ENCODE measurements at regions not wholly inside any gene's neighbourhood (a gene's known extent, or its start where the extent isn't known, plus 50 kb on each side); places are given as distances from the start of the nearest gene placed in this dataset.

DNA sequence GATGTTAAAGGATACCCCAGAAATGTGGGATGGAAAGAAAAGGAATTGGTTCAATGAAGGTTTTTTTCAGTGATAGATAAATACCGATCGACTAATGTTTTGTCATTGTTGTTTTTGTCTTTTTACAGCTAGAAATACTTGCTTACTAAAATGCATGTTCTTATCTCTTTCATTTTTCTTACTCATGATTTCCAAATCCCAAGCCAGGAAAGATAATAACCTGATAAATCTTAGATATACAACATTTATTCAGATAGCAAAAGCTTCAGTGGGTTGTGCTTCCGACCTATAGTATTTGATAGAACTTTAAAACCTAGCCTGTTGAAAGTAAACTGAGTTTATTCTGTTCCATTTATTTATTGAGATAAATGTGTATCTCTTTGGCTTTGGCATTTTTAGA is 187.5 kb downstream of the EDN1 start:
- Mint-ChIP-seq H3K4me3 (ENCODE audit: unreplicated experiment) (no peak overlapping the region), H3K36me3 (ENCODE audit: insufficient read depth, unreplicated experiment) (peaks cover 6% of the 10 kb centered on the region), H3K4me1 (ENCODE audit: insufficient read depth, unreplicated experiment) (peaks cover 25% of the 10 kb centered on the region), H3K27ac (ENCODE audit: low read depth, unreplicated experiment) (no peak overlapping the region), H3K27me3 (ENCODE audit: insufficient read depth, unreplicated experiment) (no peaks in the 10 kb centered on the region), H3K9me3 (ENCODE audit: unreplicated experiment) (no peaks in the 10 kb centered on the region)
- intact Hi-C loops (cut with micrococcal nuclease): no loop called here
- POLR2A ChIA-PET: no interaction called here
- no TSS peak for BruUV-seq (replicated peaks)
- TF ChIP-seq, protein P1, sequence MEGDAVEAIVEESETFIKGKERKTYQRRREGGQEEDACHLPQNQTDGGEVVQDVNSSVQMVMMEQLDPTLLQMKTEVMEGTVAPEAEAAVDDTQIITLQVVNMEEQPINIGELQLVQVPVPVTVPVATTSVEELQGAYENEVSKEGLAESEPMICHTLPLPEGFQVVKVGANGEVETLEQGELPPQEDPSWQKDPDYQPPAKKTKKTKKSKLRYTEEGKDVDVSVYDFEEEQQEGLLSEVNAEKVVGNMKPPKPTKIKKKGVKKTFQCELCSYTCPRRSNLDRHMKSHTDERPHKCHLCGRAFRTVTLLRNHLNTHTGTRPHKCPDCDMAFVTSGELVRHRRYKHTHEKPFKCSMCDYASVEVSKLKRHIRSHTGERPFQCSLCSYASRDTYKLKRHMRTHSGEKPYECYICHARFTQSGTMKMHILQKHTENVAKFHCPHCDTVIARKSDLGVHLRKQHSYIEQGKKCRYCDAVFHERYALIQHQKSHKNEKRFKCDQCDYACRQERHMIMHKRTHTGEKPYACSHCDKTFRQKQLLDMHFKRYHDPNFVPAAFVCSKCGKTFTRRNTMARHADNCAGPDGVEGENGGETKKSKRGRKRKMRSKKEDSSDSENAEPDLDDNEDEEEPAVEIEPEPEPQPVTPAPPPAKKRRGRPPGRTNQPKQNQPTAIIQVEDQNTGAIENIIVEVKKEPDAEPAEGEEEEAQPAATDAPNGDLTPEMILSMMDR (IDR thresholded peaks at IDR 0.05; ENCODE audit: unreplicated experiment): no peak
- DNase-seq (ENCODE audit: unreplicated experiment): no peak
- CTCF ChIA-PET: interaction anchor here (0.5 to 0.7 kb wide), 2 partner anchors 14 to 176 kb away, joined by 3 to 4 read pairs; no protein-coding TSS in a partner anchor

DNA sequence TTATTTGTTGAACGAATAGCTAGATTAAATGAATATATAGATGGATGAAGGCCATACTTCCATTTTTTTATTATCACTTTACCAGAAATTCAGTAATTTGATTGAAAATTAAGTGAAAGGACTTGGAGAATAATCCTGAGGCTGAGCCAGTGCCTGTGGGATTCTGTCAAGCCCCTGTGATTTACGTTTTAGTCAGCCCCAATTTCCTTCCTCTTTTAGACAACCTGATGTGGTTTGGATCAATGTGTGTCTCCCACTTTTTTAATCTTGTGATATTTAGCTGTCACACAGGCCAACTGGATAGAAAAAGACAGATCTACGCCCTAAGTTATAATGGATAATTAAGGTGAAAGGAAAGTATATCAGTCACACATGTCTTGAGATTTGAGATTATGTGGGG is 188.8 kb downstream of the EDN1 start:
- no peak for DNase-seq (ENCODE audit: unreplicated experiment)
- intact Hi-C loops (cut with micrococcal nuclease): no loop called here
- no TSS peak for BruUV-seq (replicated peaks)
- H3K4me1 Mint-ChIP-seq (ENCODE audit: insufficient read depth, unreplicated experiment): peaks cover 23% of the 10 kb centered on the region
- POLR2A ChIA-PET: interaction anchor here (0.7 to 0.9 kb wide), 2 partner anchors 91 to 378 kb away, joined by 3 to 5 read pairs; no protein-coding TSS in a partner anchor
- no peaks in the 10 kb centered on the region for H3K27me3 Mint-ChIP-seq (ENCODE audit: insufficient read depth, unreplicated experiment)
- H3K27ac Mint-ChIP-seq (ENCODE audit: low read depth, unreplicated experiment): no peak overlapping the region
- TF ChIP-seq, protein P1 (IDR thresholded peaks at IDR 0.05; ENCODE audit: unreplicated experiment): no peak
- no peaks in the 10 kb centered on the region for H3K9me3 Mint-ChIP-seq (ENCODE audit: unreplicated experiment)
- H3K4me3 Mint-ChIP-seq (ENCODE audit: unreplicated experiment): no peak overlapping the region
- CTCF ChIA-PET: interaction anchor here (0.6 to 1.0 kb wide), 3 partner anchors 11 to 108 kb away, joined by 3 to 4 read pairs (median 3); no protein-coding TSS in a partner anchor
- H3K36me3 Mint-ChIP-seq (ENCODE audit: insufficient read depth, unreplicated experiment): no peaks in the 10 kb centered on the region

DNA sequence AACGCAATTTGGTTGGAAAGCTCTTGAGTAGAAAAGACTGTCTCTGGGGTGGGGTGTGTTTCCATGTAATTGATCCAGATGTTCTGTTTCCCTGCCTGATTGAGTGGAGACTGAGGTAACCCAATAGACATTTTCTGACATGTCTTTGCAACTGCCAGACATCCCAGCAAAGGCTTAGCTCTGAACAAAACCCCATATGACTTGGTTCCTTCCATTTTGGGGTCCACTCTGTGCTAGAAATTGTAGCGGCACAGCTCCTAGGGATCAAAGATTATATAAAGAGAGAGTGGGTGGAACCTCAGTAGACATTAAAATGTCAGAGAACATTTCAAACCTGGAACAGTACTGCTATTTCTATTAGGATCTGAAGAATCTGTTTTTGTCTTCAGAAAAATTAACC is 189.3 kb downstream of the EDN1 start:
- POLR2A ChIA-PET: interaction anchor here (0.6 to 0.9 kb wide), 2 partner anchors 61 to 379 kb away, joined by 3 to 5 read pairs; no protein-coding TSS in a partner anchor
- intact Hi-C loops (cut with micrococcal nuclease): no loop called here
- Mint-ChIP-seq H3K27ac (ENCODE audit: low read depth, unreplicated experiment) (no peak overlapping the region), H3K9me3 (ENCODE audit: unreplicated experiment) (no peaks in the 10 kb centered on the region), H3K4me3 (ENCODE audit: unreplicated experiment) (no peak overlapping the region), H3K36me3 (ENCODE audit: insufficient read depth, unreplicated experiment) (no peaks in the 10 kb centered on the region), H3K27me3 (ENCODE audit: insufficient read depth, unreplicated experiment) (no peaks in the 10 kb centered on the region), H3K4me1 (ENCODE audit: insufficient read depth, unreplicated experiment) (peaks cover 20% of the 10 kb centered on the region)
- CTCF ChIA-PET: interaction anchor here (0.6 to 1.0 kb wide), 2 partner anchors 10 to 107 kb away, joined by 3 to 4 read pairs; no protein-coding TSS in a partner anchor
- BruUV-seq (replicated peaks): no TSS peak
- no peak for DNase-seq (ENCODE audit: unreplicated experiment)
- TF ChIP-seq, protein P1 (IDR thresholded peaks at IDR 0.05; ENCODE audit: unreplicated experiment): no peak

DNA sequence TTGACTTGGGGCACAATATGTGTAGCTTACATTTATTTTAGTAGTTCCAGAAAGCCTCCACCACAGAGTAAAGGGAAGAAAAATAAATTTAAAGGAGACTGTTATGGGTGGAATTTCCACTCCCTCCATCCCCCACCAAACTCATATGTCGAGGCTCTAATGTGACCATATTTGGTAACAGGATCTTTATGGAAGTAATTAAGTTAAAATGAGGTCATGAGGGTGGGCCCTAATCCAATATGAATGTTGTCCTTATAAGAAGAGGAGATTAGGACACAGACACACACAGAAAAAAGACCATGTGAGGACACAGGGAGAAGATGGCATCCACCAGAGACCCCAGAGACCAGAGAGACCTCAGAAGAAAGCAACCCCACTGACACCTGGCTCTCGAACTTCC is 189.7 kb downstream of the EDN1 start:
- no peaks in the 10 kb centered on the region for H3K27me3 Mint-ChIP-seq (ENCODE audit: insufficient read depth, unreplicated experiment)
- intact Hi-C loops (cut with micrococcal nuclease): no loop called here
- TF ChIP-seq, protein P1 (IDR thresholded peaks at IDR 0.05; ENCODE audit: unreplicated experiment): no peak
- DNase-seq (ENCODE audit: unreplicated experiment): no peak
- no TSS peak for BruUV-seq (replicated peaks)
- no peak overlapping the region for H3K27ac Mint-ChIP-seq (ENCODE audit: low read depth, unreplicated experiment)
- ChIA-PET CTCF (no interaction called here), POLR2A (interaction anchor here (0.6 to 0.9 kb wide), 2 partner anchors 61 to 379 kb away, joined by 3 to 5 read pairs; no protein-coding TSS in a partner anchor)
- H3K36me3 Mint-ChIP-seq (ENCODE audit: insufficient read depth, unreplicated experiment): no peaks in the 10 kb centered on the region
- H3K4me3 Mint-ChIP-seq (ENCODE audit: unreplicated experiment): no peak overlapping the region
- H3K9me3 Mint-ChIP-seq (ENCODE audit: unreplicated experiment): no peaks in the 10 kb centered on the region
- peaks cover 19% of the 10 kb centered on the region for H3K4me1 Mint-ChIP-seq (ENCODE audit: insufficient read depth, unreplicated experiment)
